GM19239 (cell line): ENCODE measurements at regions not wholly inside any gene's neighbourhood (a gene's known extent, or its start where the extent isn't known, plus 50 kb on each side); places are given as distances from the start of the nearest gene placed in this dataset.
"Not testable (repeated sequence)": the region's sequence is repeated elsewhere in the genome, so short reads cannot be mapped to it uniquely, and the experiment has no call there.

Experiments used
- DNase-seq: peaks from one replicate; pipeline ENCODE4 v3.0.0; 2011; ENCODE audit warnings: low spot score; ENCODE audit not compliant: insufficient read length
- FAIRE-seq: peaks from 2 replicates; lab custom pipeline; 2011; peaks lifted over from hg19 to GRCh38; lab: Jason Lieb, UNC

DNA sequence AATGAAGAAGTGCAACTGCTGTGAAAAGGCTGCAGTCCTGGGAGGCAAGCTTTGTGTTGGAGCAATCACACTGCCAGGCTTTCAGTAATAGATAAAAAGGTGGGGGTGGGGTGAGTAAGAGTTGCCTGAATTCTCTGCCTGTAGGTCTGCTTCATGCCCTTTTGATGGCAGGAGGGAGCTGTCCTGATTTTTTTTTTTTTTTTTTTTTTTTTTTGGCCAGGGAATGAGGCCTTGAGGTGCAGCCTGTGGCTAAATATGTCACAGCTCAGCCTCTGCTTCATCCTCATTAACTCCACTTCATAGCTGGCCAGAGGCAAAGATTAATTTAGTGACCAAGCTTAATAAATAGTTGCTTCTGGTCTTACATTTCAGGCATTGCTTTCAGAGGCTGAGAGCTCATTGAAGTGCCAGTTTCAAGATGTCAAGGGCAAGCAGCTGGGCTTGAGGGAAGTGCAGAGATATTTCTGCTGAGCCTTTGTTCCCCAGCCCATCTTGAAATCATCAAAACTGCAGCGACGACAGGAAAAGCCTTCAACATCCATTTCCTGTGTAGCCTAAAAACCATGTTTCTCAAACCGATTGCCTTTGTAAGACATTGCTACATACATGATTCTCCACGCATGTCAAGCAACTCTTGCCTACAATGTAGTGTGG lies 134.7 kb downstream of the MACIR start:
- DNase-seq, result no peak
- peak; percentile 14 for FAIRE-seq

DNA sequence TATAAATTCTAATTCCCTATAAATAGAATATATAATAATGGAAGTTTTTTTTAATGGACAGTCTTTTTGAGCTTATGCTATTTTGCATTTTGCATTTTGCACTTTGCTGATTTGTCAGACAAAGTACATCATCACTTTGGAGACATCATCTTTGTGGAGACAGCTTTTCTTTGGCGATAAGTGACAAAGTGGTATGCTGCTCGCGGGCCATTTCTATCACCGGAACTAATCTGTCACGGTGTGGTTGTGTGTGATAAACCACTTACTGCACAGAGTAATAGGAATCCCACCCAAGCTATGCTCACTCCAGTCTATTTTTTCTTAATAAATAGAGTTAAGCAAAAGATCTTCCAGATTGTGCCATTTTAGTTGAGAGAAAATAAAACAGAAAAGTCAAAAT lies 133.1 kb downstream of the MACIR start:
- DNase-seq (no peak), FAIRE-seq (no peak)

DNA sequence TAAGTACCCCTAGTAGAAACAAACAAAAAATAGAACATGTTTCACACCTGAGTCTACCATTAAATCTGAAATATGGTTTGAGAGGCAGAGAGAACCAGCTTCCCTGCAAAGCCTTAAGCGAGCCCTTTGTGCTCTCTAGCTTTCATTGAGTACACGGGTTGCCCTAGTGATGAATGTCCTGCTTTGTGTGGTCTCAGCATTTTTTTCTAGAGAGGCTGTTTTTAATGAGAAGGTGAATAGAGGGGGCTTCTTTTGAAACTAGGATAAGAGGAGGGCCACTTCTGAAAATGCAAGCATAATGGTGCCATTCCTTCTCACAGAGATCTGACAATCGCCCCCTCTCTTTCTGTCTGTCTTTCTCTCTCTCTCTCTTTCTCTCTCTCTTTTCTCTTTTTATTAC lies 131.3 kb downstream of the MACIR start:
- FAIRE-seq (no peak), DNase-seq (no peak)

DNA sequence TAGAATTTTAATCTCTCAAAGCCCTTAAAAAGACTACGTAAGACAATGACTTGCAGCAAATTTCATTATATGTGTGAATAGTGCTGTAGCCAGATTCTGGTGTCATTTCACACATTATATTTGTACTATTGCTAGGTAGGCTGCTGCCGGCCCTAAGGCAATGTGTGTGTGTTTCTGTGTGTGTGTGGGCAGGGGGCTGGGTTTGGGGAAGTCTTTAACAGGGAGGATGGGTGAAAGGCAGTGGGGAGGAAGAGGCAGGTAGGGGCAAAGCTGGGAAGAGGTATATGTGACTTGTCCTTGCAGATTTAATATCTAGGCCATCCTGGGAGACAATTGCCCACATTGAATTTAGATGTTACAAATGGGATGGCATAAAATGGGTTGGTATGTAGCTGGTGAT lies 130.8 kb downstream of the MACIR start:
- DNase-seq (no peak), FAIRE-seq (no peak)

DNA sequence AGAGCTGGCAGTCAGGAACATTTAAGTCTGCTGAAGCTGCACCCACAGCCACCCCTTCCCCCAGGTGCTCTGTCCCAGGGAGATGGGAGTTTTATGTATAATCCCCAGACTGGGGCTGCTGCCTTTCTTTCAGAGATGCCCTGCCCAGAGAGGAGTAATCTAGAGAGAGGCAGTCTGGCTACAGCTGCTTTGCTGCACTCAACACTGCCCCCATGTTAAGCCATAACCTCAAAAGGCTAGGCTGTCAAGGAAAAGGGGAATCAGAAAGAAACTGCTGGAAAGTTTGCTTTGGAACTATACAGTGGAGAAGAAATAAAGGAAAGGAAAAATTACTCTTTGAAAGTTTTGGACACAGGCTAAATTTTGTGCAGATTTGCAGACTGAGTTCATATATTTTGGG lies 127.2 kb downstream of the MACIR start:
- FAIRE-seq, result no peak
- DNase-seq, result no peak

DNA sequence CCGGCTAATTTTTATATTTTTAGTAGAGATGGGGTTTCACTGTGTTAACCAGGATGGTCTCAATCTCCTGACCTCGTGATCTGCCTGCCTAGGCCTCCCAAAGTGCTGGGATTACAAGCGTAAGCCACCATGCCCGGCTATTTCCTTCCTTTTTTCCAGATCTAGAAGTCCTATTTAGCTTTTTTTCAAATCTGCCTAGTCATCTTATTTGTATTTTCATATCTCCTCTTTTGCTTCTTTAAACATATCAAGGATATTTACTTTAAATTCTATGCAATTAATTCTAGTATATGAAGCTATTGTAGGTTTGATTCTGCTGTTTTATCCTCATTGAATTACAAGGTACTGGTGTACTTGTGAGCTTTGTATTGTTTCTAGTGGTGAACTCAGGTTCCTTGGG lies 119.1 kb downstream of the MACIR start:
- not testable (repeated sequence) for FAIRE-seq, DNase-seq

DNA sequence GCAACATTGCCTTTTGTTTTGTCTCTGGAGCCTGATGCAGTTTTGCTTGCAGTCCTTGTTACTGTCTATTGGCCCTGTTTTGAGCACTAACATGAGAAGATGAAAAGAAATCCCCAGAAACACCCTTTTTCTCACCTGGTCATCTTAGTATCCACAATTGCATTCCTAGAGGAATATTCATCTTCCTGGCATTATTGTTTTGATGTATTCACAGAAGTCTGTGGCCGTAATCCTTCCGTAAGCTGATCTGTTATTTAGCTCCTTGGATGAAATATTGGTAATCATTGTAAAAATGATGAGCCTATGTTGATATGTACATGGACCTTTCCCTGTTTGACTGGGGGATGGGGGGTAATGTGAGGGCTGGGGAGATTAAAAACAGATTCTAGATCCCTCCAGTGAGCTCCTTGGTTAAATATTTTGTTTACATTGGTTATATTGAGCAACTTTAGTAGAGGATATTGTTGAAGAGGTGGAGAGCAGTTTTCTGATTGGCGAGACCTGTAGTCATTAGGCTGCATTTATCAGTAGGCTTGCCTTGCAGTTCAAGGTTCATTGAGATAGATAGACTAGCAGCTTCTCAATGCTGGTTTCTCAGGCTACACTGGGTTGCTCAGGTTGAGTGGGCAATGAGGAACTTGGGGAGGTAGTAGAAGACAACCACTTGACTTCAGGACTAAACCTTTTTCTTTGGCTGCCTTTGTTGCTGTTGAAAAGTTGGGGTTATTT lies 117.5 kb downstream of the MACIR start:
- no peak for FAIRE-seq
- DNase-seq, result no peak

DNA sequence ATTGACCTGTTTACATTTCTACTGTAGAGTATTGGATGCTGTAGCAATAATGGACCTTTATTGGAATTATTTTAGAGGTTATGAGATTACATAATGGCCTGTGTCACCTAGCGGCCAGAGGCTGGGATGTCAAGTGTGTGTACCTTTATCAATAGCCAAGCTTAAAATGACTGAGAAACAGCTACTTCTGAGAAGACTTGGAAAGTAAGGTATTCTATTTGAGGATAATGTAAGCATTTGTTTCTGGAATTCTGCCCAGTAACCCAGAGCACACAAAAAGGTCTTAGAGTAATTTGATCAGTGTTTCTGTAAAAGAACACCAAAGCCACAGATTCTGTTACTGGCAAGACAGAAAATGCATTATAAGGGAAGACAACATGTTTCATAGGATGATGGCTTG lies 116.8 kb downstream of the MACIR start:
- FAIRE-seq (no peak), DNase-seq (no peak)

DNA sequence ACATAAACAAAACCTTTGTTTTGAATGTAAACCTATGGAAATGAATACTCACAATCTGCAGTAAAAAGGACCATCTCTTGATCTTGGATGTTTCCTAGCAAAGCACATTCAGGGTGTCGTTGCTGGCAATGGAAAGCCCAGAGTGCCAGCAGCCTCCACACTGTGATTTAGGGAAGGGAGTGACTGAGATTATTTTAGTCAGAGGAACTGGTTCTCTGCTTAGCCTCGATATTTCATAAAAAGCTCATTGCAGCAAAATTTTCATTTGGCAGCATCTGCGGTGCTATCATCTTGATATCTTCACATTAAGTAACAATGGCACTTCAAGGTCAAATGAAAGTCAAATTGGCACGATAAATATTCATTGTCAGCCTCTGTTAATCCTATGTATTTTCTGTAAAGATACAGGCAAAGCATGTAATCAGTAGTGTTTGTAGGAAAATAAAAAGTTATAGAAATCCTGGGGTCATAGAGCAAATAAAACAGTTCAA lies 116.0 kb downstream of the MACIR start:
- DNase-seq (no peak), FAIRE-seq (no peak)

DNA sequence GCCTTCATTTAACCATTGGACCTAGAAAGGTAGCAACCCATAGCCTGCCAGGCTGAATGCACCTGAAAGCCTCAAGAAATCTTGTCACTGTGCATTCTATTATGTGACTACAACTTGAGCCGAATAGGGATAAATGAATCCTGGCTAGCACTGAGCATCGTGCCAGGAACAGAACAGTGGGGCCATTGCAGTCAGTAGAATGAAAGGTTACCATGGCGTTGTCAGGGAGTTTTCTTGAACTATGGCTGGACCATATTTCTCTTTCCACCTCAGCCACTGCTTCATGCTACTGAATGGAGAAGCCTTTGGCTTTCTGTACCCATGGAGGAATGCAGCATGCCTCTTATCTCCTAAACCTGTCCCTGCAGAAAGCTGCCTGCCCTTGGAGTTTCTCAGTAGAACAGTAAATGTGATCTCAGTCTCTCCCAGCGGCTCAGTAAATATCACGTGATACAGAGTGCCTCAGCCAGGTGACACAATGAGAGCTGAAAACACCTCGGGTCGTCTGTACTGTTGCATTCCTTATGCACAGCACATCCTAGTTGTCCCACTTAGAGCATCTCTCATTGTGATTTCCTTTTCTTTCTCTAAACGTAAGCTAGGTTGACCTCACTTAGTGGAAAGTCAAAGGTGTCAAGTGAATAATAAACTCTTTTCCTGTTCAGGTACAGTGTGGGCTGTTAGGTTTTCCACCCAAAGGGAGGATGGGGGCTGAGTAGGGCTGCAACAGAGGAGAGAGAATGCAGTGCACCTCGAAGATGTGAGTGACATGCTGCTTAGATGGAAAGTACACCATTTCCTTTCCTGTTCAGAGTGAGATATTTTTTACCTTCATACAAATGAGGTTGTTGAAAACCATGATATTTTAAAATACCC lies 115.3 kb downstream of the MACIR start:
- no peak for DNase-seq

DNA sequence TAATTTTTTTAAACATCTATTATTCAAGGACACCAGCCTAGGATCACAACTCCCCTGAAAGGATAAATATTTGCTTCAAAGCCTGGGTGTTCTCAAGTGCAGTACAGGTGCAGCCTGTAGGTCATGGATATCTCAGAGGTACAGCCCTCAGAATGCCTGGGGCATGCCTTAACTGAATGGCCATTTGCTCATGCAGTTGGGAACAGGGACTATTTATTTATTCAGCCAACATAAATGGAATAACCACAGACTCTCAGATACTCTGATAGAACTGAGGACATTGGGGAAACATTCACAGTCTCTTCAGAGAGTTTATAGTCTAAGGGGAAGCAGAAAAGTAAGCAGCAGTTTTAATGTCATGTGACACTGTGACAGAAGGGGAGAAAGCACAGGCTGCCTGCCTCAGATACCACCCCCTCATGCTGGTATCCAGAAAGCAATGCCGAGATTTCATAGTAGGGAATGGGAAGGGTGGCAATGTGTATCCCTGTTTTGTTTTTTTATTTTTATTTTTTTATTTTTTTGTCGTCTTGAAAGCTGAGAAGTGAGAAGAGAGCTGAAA lies 112.6 kb downstream of the MACIR start:
- DNase-seq (no peak), FAIRE-seq (no peak)

More for the DNA sequence above, 115.3 kb downstream of the MACIR start:
- FAIRE-seq, result no peak

DNA sequence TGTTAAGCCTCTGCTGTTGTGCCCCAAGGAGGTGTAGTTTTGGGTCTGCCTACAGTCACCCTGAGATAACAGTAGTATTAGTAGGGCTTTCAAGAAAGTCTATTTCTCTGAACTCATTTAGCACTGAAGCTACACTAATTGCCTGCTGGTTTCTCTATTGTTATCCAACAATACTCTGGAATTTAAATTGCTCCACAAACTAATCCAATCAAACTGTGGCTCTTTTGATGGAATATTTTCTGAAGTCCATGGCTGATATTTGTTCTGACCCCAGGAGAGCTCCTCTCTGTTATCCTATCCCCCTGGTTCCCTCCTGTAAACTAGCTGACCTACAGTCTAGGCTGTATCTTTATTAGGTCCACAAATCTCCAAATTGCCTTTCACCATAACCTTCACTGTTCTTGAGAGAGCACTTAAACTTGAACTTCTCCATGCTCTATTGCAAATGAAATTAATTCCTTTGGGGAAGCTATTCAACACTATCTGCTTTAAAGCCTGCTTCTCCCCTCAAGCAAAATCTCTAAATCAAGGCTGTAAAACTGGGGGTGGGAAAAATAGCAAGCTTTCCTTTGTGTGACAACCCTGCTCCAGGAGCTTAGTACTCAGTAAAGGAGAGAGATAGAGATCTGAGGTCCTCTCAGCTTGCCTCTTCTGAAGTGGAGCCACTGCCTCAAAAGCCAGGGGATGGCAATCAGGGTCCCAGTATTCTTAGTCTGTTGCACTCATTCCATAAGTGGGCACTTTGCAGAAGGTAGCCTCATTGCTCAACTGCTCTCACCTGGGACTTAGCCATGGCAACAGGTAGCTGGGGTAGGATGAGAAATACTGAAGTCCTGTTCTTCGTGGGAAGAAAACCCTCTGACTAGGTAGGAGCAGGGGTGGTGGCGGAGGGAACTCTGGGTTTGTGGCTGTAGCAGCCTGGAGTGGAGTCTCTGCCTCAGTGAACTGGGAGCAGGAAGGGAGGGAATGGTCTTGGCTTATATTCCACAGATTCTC lies 110.9 kb downstream of the MACIR start:
- FAIRE-seq, result no peak
- no peak for DNase-seq

DNA sequence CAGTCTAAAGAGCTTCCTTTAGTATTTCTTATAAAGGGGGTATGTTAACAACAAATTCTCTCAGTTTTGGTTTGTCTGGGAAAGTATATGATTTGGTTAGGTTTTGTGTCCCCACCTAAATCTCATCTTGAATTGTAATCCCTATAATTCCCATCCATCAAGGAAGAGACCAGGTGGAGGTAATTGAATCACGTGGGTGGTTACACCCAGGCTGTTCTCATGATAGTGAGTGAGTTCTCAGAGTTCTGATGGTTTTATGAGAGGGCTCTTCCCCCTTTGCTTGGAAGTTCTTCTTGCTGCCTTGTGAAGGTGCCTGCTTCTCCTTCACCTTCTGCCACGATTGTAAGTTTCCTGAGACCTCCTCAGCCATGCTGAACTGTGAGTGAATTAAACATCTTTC lies 109.1 kb downstream of the MACIR start:
- DNase-seq, result no peak
- FAIRE-seq, result no peak

DNA sequence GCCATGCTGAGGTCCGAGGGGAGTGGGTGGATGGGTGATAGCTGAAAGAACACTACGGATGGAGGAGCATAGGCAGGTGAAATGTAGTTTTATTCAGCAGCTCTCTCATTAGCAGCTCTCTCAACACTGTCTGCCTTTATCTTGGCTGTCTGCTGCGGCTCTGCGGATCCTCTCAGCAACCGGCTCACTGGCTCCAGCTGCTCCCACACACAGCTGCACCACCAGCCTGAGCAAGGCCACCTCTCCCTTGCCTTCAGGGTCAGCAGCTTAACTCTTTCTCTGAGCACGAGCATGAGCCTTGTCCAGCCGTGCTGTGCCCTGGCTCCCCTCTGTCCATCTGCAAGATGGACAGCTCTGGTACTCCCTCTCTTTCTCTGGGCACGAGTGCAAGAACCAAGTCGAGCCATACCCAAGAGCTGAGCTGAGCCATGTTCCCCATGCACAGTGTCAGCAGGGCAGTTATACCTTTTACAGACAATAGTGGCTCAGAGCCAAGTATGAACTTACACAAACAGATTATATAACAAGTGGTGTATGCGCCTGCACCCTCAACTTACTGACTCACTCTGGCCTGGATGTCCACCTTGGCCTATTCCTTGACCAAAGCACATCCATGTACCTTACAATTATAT lies 108.5 kb downstream of the MACIR start:
- no peak for DNase-seq
- FAIRE-seq, result no peak

DNA sequence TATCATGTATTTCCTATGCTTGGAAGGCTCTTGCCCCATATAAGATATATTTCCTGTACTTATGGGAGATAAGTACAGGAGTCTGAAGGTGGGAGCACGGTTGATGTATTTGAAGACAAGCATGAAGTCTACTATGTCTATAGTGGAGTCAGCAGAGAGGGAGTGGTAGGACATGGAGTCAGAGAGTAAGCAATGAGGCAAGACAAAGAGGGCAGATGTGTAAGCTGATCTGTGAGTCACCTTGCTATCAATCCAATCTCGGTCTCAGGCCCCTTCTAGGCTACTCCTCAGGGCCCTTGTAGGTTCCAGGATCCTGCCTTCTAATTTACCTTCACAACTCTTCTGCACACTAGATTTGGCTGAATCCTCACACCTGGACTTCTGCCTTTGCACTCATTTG lies 105.5 kb downstream of the MACIR start:
- FAIRE-seq, result no peak

DNA sequence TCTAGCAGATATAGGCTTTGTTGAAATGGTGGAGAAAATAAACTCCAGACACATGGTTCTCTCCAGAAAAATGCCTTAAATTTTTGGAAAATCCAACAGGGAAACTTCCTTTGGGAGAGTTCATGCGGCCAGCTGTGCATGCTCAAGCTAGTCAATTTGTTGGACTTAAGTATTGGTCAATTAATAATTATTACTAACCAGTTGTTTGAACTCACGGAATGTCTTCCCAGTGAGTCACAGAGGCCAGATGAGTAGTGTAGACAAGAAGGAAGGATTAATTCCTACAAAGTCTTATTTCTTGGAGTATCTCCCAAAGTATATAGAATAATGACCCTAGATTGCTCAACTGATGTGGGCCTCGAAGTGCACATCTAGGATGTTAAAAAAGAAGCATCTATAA lies 103.6 kb downstream of the MACIR start:
- FAIRE-seq (no peak), DNase-seq (no peak)

More for the DNA sequence above, 105.5 kb downstream of the MACIR start:
- DNase-seq, result no peak

DNA sequence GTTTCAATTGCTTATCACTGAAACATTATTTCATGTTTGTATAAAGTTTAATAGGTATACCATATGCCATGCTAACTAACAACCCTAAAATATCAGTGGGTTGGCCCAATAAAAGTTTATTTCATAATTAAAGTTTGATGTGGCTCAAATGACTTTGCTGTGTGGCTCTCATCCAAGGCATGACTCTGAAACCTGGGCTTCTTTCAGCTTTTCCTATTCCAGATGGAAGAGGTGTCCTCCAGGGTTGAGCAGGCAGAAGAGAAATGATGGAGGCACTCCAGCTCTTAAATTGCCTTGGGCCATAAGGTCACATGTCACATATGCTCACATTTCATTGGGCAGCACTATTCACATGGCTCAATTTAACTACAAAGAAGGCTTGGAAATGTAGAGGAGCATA lies 101.9 kb downstream of the MACIR start:
- FAIRE-seq (no peak), DNase-seq (no peak)

DNA sequence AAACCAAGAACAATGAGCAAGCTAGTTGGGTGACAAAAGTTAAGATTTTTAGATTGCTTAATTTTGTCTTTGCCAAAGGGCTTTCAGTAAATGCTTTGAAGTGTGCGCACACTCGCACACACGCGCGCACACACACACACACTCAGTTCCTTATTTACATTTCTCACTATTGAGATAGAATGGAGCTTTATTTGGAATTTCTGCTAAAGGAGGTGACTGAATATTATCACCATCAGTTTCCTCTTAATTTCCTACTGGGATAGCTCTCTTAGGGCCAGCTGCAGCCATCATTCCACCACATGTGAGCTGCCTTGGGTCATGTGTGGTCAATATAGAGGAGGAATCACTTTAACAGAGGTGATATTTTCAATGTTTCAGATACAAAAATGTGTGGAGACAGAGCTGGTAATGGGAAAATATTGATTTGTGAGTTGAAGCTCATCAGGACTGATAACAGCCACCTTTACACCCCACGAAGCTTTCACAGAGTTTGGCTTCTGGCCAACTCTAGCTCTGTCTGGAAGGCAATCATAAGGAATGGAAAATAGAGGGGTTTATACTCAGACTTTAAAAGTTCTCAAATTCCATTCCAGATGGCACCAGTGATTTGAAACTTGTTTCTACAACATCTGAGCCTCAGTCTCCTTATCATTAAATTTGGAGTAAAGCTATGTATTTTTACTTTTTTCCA lies 99.9 kb downstream of the MACIR start:
- FAIRE-seq (no peak), DNase-seq (no peak)
